IMR-90 (cell line): ENCODE measurements at regions not wholly inside any gene's neighbourhood (a gene's known extent, or its start where the extent isn't known, plus 50 kb on each side); places are given as distances from the start of the nearest gene placed in this dataset.

ENCODE experiments used
- ATAC-seq: fragments of 200-7000 bp; cut with Tn5 transposase; 2 replicates; pipeline ENCODE4 v1.9.1; 2020; ENCODE audit warnings: low read depth, mild to moderate bottlenecking, moderate library complexity
- BruUV-seq: library from RNA; stranded (reverse); fragments of 400-500 nt; replicated peaks from 2 replicates; lab custom pipeline; 2021; lab: Mats Ljungman, UMichigan
- CTCF ChIA-PET: fragments of 300-600 bp; formaldehyde crosslinking; extraction: SDS; loops from one replicate; lab custom pipeline; 2021; ENCODE audit warnings: antibody characterized with exemption; lab: Yijun Ruan, JAX
- POLR2A ChIA-PET: fragments of 300-600 bp; sonication (Branson Sonifier 250); formaldehyde crosslinking; loops from one replicate; lab custom pipeline; 2022; ENCODE audit warnings: antibody characterized with exemption; ENCODE audit not compliant: unreplicated experiment; lab: Charles Lee
- DNase-seq: peaks from one replicate; pipeline ENCODE4 v3.0.0; 2013
- H2AFZ ChIP-seq: replicated peaks from 2 replicates; pipeline ENCODE3; 2013; ENCODE audit warnings: low read length, mild to moderate bottlenecking; ENCODE audit not compliant: poor library complexity
- H2AK5ac ChIP-seq: 2 replicates; pipeline ENCODE4 v1.6.1; 2013; ENCODE audit warnings: low read depth, low read length, inconsistent platforms
- H2AK9ac ChIP-seq: replicated peaks from 2 replicates; pipeline ENCODE3; 2013; ENCODE audit warnings: mild to moderate bottlenecking, low read depth, low read length, moderate library complexity; ENCODE audit not compliant: poor library complexity
- H2BK120ac ChIP-seq: 2 replicates; pipeline ENCODE4 v1.6.1; 2013; ENCODE audit warnings: low read depth, low read length, inconsistent platforms
- H2BK15ac ChIP-seq: 3 replicates; pipeline ENCODE4 v1.6.1; 2013; ENCODE audit warnings: low read depth, low read length, inconsistent platforms
- H2BK20ac ChIP-seq: 2 replicates; pipeline ENCODE4 v1.6.1; 2013; ENCODE audit warnings: low read depth, mild to moderate bottlenecking, inconsistent platforms, low read length, moderate library complexity
- H2BK5ac ChIP-seq: 2 replicates; pipeline ENCODE4 v1.6.1; 2013; ENCODE audit warnings: mild to moderate bottlenecking, low read depth, low read length, inconsistent platforms; ENCODE audit not compliant: poor library complexity, severe bottlenecking
- H3K14ac ChIP-seq: replicated peaks from 2 replicates; pipeline ENCODE4 v1.6.1; 2013; ENCODE audit warnings: low read depth, low read length, inconsistent platforms
- H3K18ac ChIP-seq: 2 replicates; pipeline ENCODE4 v1.6.1; 2013; ENCODE audit warnings: low read depth, low read length, control low read depth
- H3K23ac ChIP-seq: 2 replicates; pipeline ENCODE4 v1.6.1; 2013; ENCODE audit warnings: low read depth, low read length, inconsistent platforms
- H3K27ac ChIP-seq: 2 replicates; pipeline ENCODE4 v1.5.1; 2013; ENCODE audit warnings: mild to moderate bottlenecking, control low read depth, low read length; ENCODE audit not compliant: insufficient read depth
- H3K27me3 ChIP-seq: 2 replicates; pipeline ENCODE4 v1.6.1; 2013; ENCODE audit warnings: low read length; ENCODE audit not compliant: control insufficient read depth, insufficient read depth
- H3K36me3 ChIP-seq: 2 replicates; pipeline ENCODE4 v1.6.1; 2013; ENCODE audit warnings: low read length, mixed read lengths; ENCODE audit not compliant: control insufficient read depth, insufficient read depth
- H3K4ac ChIP-seq: 2 replicates; pipeline ENCODE4 v1.6.1; 2013; ENCODE audit warnings: low read depth, low read length, inconsistent platforms
- H3K4me1 ChIP-seq: 2 replicates; pipeline ENCODE4 v1.6.1; 2013; ENCODE audit warnings: low read length, mixed read lengths; ENCODE audit not compliant: control insufficient read depth, insufficient read depth
- H3K4me2 ChIP-seq: 2 replicates; pipeline ENCODE4 v1.6.1; 2013; ENCODE audit warnings: low read depth, mild to moderate bottlenecking, control low read depth, low read length, moderate library complexity
- H3K4me3 ChIP-seq: 2 replicates; pipeline ENCODE4 v1.5.1; 2013; ENCODE audit warnings: low read depth, mild to moderate bottlenecking, control low read depth, low read length, moderate library complexity; ENCODE audit not compliant: insufficient read depth
- H3K56ac ChIP-seq: 2 replicates; pipeline ENCODE4 v1.6.1; 2013; ENCODE audit warnings: low read length, inconsistent platforms; ENCODE audit not compliant: insufficient read depth; ENCODE audit errors: extremely low read depth
- H3K79me1 ChIP-seq, 2 experiments: 2 replicates each; pipeline ENCODE4 v1.6.1; 2013; ENCODE audit warnings: low read length in 2 of 2, inconsistent platforms in 1 of 2, low read depth in 1 of 2
- H3K9ac ChIP-seq: 2 replicates; pipeline ENCODE4 v1.6.1; 2013; ENCODE audit warnings: low read depth, low read length, control low read depth
- H3K9me1 ChIP-seq: 2 replicates; pipeline ENCODE4 v1.6.1; 2013; ENCODE audit warnings: low read length, inconsistent platforms; ENCODE audit not compliant: insufficient read depth
- H3K9me3 ChIP-seq: 2 replicates; pipeline ENCODE4 v1.6.1; 2013; ENCODE audit warnings: low read length; ENCODE audit not compliant: control insufficient read depth, insufficient read depth
- H4K20me1 ChIP-seq: 2 replicates; pipeline ENCODE4 v1.6.1; 2013; ENCODE audit warnings: low read length, inconsistent platforms; ENCODE audit not compliant: insufficient read depth
- H4K5ac ChIP-seq: 2 replicates; pipeline ENCODE4 v1.6.1; 2013; ENCODE audit warnings: mild to moderate bottlenecking, low read depth, low read length, control low read depth
- H4K8ac ChIP-seq, 2 experiments: 2 replicates each; pipeline ENCODE4 v1.6.1; 2013; ENCODE audit warnings: low read depth in 2 of 2, low read length in 2 of 2, control low read depth in 1 of 2, inconsistent platforms in 1 of 2
- H4K91ac ChIP-seq: 2 replicates; pipeline ENCODE4 v1.6.1; 2013; ENCODE audit warnings: low read depth, low read length, inconsistent platforms; ENCODE audit not compliant: insufficient read depth
- FOS ChIP-seq: fragments of 150-350 bp; IDR thresholded peaks from 2 replicates; pipeline ENCODE4 v1.6.1; 2016; ENCODE audit warnings: low read depth, low read length
- MAZ ChIP-seq: IDR thresholded peaks from 2 replicates; pipeline ENCODE4 v1.6.1; 2012; ENCODE audit warnings: low read depth, mild to moderate bottlenecking, low read length, improper control_type of control experiment, moderate library complexity, borderline replicate concordance
- WGBS, 2 experiments: methylation state at CpG; one replicate each; pipeline versions ENCODE4 v1.1.5 to v1.1.7; 2013; ENCODE audit warnings: missing lambda C conversion rate in 2 of 2; ENCODE audit not compliant: insufficient read length in 1 of 2; ENCODE audit errors: extremely low coverage in 2 of 2; 5-methylcytosine and 5-hydroxymethylcytosine counted together
- dilution Hi-C: fragments of 300-500 bp; cut with HindIII; formaldehyde crosslinking; loops from one replicate; pipeline ENCODE4 v1.14.3; 2018; ENCODE audit warnings: low sequenced_read_pairs; ENCODE audit not compliant: unreplicated experiment
- in situ Hi-C: fragments of 300-500 bp; cut with MboI; formaldehyde crosslinking; loops from 3 replicates; pipeline ENCODE4 v1.14.3; 2019; ENCODE audit warnings: low sequenced_read_pairs, inconsistent platforms, mixed read lengths
- intact Hi-C: fragments of 100-400 bp; cut with micrococcal nuclease; formaldehyde crosslinking; loops from 2 replicates; pipeline ENCODE4 v1.10.0; 2022
- TF ChIP-seq, protein P1 (sequence below): fragments of 150-350 bp; IDR thresholded peaks from 2 replicates; pipeline ENCODE4 v1.6.1; 2017; ENCODE audit warnings: mild to moderate bottlenecking, antibody characterized with exemption, low read length, low read depth

DNA sequence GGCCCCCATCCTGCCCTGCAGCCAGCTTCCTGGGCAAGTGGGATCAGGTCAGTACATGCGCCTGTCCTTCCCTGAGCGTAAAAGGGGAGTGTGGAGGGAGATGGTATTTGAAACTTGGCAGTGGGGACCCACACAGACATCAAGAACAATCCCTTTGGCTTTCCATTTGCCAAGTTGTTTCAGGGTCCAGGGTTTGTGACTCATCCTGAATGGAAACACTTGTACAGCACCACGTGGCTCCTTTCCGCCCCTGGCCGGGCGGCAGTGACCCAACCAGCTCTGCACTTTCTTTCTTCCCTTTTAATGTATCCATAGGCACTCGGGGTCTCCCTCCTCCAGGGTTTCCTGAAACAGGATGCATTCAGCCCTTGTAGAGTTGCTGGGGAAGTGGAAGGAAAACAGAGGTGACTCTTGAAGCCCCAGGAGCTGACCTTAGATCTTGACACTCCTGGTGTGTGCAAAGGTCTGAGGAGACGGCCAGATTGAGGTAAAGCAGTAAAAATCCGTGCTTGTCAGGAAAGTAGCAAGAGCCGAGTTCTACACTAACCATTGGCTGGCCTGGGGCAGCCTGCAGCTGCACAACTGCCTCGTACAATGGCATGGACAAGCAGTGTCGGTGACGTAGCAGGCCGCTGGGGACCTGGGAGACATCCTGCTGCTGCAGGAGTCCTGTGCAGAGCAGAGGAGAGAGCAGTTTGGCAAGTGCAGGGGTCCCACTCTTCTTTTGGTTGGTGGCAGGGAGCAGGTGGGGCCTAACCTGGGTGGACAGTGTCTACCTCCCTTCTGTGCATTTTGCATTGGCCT is 189.8 kb downstream of the SNX19 start:
- POLR2A ChIA-PET: no interaction called here
- peak overlapping the region; percentile 28 for H3K4ac ChIP-seq
- H3K27me3 ChIP-seq: no peaks in the 10 kb centered on the region
- H3K9ac ChIP-seq: no peak overlapping the region
- DNase-seq: peak; percentile 65
- peaks cover 6% of the 10 kb centered on the region for H3K9me3 ChIP-seq
- no peaks in the 10 kb centered on the region for H3K36me3 ChIP-seq
- CTCF ChIA-PET: no interaction called here
- BruUV-seq: no TSS peak
- 0 out of 2 replicates have a peak overlapping the region, but pooled peaks have one; percentile 17 for H3K14ac ChIP-seq
- in situ Hi-C loops (no loop called here), dilution Hi-C loops (no loop called here), intact Hi-C loops (no loop called here)
- H4K20me1 ChIP-seq: no peaks in the 10 kb centered on the region
- no peak overlapping the region for H3K4me2 ChIP-seq
- WGBS, 2 experiments: 70% methylated on average over 6 of the region's 14 CpGs; no CpG with 5 or more reads in 1 of the 2 experiments
- peaks cover 6% of the 10 kb centered on the region; the same call in 1 of the 2 replicates for H3K9me1 ChIP-seq
- H2AFZ ChIP-seq: peak overlapping the region; percentile 60
- H3K56ac ChIP-seq: no peak overlapping the region
- H4K91ac ChIP-seq: peak overlapping the region; percentile 63; the same call in 1 of the 2 replicates
- peak; percentile 14; the same call in 1 of the 2 replicates for TF ChIP-seq FOS
- no peak for TF ChIP-seq MAZ
- TF ChIP-seq, protein P1, sequence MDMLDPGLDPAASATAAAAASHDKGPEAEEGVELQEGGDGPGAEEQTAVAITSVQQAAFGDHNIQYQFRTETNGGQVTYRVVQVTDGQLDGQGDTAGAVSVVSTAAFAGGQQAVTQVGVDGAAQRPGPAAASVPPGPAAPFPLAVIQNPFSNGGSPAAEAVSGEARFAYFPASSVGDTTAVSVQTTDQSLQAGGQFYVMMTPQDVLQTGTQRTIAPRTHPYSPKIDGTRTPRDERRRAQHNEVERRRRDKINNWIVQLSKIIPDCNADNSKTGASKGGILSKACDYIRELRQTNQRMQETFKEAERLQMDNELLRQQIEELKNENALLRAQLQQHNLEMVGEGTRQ: peak; percentile 89
- H2AK9ac ChIP-seq: no peak overlapping the region
- H3K23ac ChIP-seq: no peak overlapping the region
- H4K8ac ChIP-seq: 0 out of 4 replicates have a peak overlapping the region, but pooled peaks of 1 of the 2 experiments have one; percentile 15
- H2AK5ac ChIP-seq: no peak overlapping the region; the same call in 1 of the 2 replicates
- H4K5ac ChIP-seq: peak overlapping the region; percentile 27; the same call in 1 of the 2 replicates
- peak; percentile 78 for ATAC-seq
- no peak overlapping the region; the same call in 2 of the 3 replicates for H2BK15ac ChIP-seq
- no peak overlapping the region for H3K4me3 ChIP-seq
- no peaks in the 10 kb centered on the region for H3K79me1 ChIP-seq
- no peak overlapping the region for H2BK5ac ChIP-seq
- peak overlapping the region; percentile 31; the same call in 1 of the 2 replicates for H3K27ac ChIP-seq
- H2BK20ac ChIP-seq: peak overlapping the region; percentile 48
- peak overlapping the region; percentile 57 for H2BK120ac ChIP-seq
- peaks cover 15% of the 10 kb centered on the region for H3K4me1 ChIP-seq
- peak overlapping the region; percentile 23; the same call in 1 of the 2 replicates for H3K18ac ChIP-seq
